ENCODE measurements at regions not wholly inside any gene's neighbourhood (a gene's known extent, or its start where the extent isn't known, plus 50 kb on each side); places are given as distances from the start of the nearest gene placed in this dataset.

DNA sequence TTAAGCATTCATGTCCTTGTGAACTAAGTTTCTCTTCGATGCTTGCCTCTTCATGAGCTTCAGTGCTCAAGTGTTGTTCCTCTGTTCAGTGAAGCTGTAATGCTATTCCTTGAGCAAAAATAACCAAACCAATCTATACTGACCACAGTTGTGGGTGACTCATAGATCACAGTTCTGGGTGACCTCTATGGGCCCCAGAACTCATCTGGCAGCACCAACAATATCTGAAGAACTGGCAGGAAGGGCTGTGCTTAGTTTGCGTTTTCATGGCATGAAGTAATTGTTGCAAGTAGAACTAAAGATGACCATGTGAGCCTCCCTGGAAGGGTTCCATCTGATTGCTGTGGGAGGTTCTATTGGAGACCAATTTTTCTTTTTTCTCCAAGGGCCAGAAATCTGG is 106.2 kb downstream of the CCNG2 start:
- ATAC-seq (no peak), DNase-seq (ENCODE audit: low read depth, low spot score) (no peak), FAIRE-seq (no peak)
- WGBS (ENCODE audit: insufficient coverage, insufficient replicate concordance, low lambda C conversion rate, missing lambda C conversion rate) = 53% methylated on average over 2 of the region's 2 CpGs
- ChIA-PET RAD21 (ENCODE audit: unreplicated experiment) (no interaction called here), CTCF (no interaction called here), POLR2A (no interaction called here), SMC1A (ENCODE audit: uncharacterized antibody, unreplicated experiment) (no interaction called here)
- no peaks in the 10 kb centered on the region; a peak in 1 of 4 replicates for H3K27me3 ChIP-seq (replicated peaks in 1 of 2; ENCODE audit: control insufficient read depth in 2 of 2, insufficient read depth in 2 of 2, low read length in 1 of 2)
- no TSS peak for BruUV-seq (replicated peaks)
- intact Hi-C loops (cut with micrococcal nuclease; ENCODE audit: unreplicated experiment) (no loop called here), in situ Hi-C loops (cut with MboI) (no loop called here)
- no peak overlapping the region for H2AFZ ChIP-seq (ENCODE audit: control insufficient read depth, low read depth, low read length)
- H3K9me3 ChIP-seq (replicated peaks; ENCODE audit: control insufficient read depth, insufficient read depth, low read length) = no peaks in the 10 kb centered on the region; the same call in 2 of the 3 replicates
- H3K27ac ChIP-seq (ENCODE audit: control insufficient read depth, insufficient read depth) = no peak overlapping the region
- TF ChIP-seq MEF2A (IDR thresholded peaks at IDR 0.05; ENCODE audit: insufficient read depth, low read depth, low read length) (no peak), RAD51 (IDR thresholded peaks at IDR 0.05) (no peak), NFXL1 (IDR thresholded peaks at IDR 0.05; ENCODE audit: borderline replicate concordance) (no peak), RB1 (IDR thresholded peaks at IDR 0.05; ENCODE audit: borderline replicate concordance) (no peak), EP300 (IDR thresholded peaks at IDR 0.05; ENCODE audit: borderline replicate concordance in 1 of 2, control insufficient read depth in 1 of 2, low read depth in 2 of 2, low read length in 2 of 2) (no peak), YBX1 (IDR thresholded peaks at IDR 0.05) (no peak), FOS (IDR thresholded peaks at IDR 0.05; ENCODE audit: borderline replicate concordance, extremely low read depth, insufficient read length) (no peak), TARDBP (IDR thresholded peaks at IDR 0.05; ENCODE audit: borderline replicate concordance) (no peak), NFYB (IDR thresholded peaks at IDR 0.05; ENCODE audit: insufficient read depth, low read depth, low read length) (no peak), IRF4 (IDR thresholded peaks at IDR 0.05; ENCODE audit: low read depth, low read length) (no peak), ETV6 (conservative IDR thresholded peaks at IDR 0.05 in 1 of 2, IDR thresholded peaks at IDR 0.05 in 1 of 2; ENCODE audit: borderline replicate concordance in 1 of 2, low read depth in 1 of 2) (no peak), ZNF24 (IDR thresholded peaks at IDR 0.05) (no peak), SMAD1 (IDR thresholded peaks at IDR 0.05; ENCODE audit: low read depth, partially characterized antibody) (no peak), MYC (IDR thresholded peaks at IDR 0.05; ENCODE audit: insufficient read depth, insufficient read length, insufficient replicate concordance, low read length, severe bottlenecking) (no peak)
- TF ChIP-seq, protein P1, sequence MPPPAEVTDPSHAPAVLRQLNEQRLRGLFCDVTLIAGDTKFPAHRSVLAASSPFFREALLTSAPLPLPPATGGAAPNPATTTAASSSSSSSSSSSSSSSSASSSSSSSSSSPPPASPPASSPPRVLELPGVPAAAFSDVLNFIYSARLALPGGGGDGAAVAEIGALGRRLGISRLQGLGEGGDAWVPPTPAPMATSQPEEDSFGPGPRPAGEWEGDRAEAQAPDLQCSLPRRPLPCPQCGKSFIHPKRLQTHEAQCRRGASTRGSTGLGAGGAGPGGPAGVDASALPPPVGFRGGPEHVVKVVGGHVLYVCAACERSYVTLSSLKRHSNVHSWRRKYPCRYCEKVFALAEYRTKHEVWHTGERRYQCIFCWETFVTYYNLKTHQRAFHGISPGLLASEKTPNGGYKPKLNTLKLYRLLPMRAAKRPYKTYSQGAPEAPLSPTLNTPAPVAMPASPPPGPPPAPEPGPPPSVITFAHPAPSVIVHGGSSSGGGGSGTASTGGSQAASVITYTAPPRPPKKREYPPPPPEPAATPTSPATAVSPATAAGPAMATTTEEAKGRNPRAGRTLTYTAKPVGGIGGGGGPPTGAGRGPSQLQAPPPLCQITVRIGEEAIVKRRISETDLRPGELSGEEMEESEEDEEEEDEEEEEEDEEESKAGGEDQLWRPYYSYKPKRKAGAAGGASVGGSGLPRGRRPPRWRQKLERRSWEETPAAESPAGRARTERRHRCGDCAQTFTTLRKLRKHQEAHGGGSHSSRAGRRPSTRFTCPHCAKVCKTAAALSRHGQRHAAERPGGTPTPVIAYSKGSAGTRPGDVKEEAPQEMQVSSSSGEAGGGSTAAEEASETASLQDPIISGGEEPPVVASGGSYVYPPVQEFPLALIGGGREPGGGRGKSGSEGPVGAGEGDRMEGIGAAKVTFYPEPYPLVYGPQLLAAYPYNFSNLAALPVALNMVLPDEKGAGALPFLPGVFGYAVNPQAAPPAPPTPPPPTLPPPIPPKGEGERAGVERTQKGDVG (CRISPR knock-in tag; IDR thresholded peaks at IDR 0.05) = no peak
- TF ChIP-seq, protein P2, sequence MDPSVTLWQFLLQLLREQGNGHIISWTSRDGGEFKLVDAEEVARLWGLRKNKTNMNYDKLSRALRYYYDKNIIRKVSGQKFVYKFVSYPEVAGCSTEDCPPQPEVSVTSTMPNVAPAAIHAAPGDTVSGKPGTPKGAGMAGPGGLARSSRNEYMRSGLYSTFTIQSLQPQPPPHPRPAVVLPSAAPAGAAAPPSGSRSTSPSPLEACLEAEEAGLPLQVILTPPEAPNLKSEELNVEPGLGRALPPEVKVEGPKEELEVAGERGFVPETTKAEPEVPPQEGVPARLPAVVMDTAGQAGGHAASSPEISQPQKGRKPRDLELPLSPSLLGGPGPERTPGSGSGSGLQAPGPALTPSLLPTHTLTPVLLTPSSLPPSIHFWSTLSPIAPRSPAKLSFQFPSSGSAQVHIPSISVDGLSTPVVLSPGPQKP (IDR thresholded peaks at IDR 0.05; ENCODE audit: low read depth, low read length) = no peak
- TF ChIP-seq, protein P3, sequence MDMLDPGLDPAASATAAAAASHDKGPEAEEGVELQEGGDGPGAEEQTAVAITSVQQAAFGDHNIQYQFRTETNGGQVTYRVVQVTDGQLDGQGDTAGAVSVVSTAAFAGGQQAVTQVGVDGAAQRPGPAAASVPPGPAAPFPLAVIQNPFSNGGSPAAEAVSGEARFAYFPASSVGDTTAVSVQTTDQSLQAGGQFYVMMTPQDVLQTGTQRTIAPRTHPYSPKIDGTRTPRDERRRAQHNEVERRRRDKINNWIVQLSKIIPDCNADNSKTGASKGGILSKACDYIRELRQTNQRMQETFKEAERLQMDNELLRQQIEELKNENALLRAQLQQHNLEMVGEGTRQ (IDR thresholded peaks at IDR 0.05; ENCODE audit: borderline replicate concordance, low read depth, low read length) = no peak
- no peaks in the 10 kb centered on the region for H3K4me1 ChIP-seq (ENCODE audit: control insufficient read depth, insufficient read depth, low read length)
- H3K79me2 ChIP-seq (ENCODE audit: control insufficient read depth, insufficient read depth, low read length) = no peaks in the 10 kb centered on the region
- no peaks in the 10 kb centered on the region for H3K36me3 ChIP-seq (ENCODE audit: control insufficient read depth in 2 of 2, insufficient read depth in 2 of 2, low read length in 1 of 2)
- no peak overlapping the region for H3K9ac ChIP-seq (ENCODE audit: control insufficient read depth, insufficient read depth, low read length)
- H3K4me2 ChIP-seq (ENCODE audit: control insufficient read depth, insufficient read depth) = no peak overlapping the region
- no peak overlapping the region for H3K4me3 ChIP-seq
- H4K20me1 ChIP-seq (ENCODE audit: control insufficient read depth, insufficient read depth) = no peaks in the 10 kb centered on the region

All from GM12878 (cell line).